Calu3 (cell line): ENCODE measurements at regions not wholly inside any gene's neighbourhood (a gene's known extent, or its start where the extent isn't known, plus 50 kb on each side); places are given as distances from the start of the nearest gene placed in this dataset.

Source experiments
- BruUV-seq: library from RNA; stranded (reverse); fragments of 400-500 nt; replicated peaks from 2 replicates; lab custom pipeline; 2021; lab: Mats Ljungman, UMichigan
- CTCF ChIA-PET: fragments of 300-600 bp; sonication (Branson Sonifier 250); formaldehyde crosslinking; loops from one replicate; lab custom pipeline; 2022; ENCODE audit warnings: antibody characterized with exemption; lab: Charles Lee
- DNase-seq: peaks from one replicate; pipeline ENCODE4 v3.0.0; 2022
- H3K27ac Mint-ChIP-seq: one replicate; pipeline ENCODE4 v1.8.0; 2022; ENCODE audit warnings: mixed read lengths; ENCODE audit not compliant: unreplicated experiment
- H3K27me3 Mint-ChIP-seq: one replicate; pipeline ENCODE4 v1.8.0; 2022; ENCODE audit warnings: mixed read lengths; ENCODE audit not compliant: unreplicated experiment
- H3K36me3 Mint-ChIP-seq: one replicate; pipeline ENCODE4 v1.8.0; 2022; ENCODE audit warnings: mild to moderate bottlenecking, moderate library complexity, mixed read lengths; ENCODE audit not compliant: insufficient read depth, unreplicated experiment
- H3K4me1 Mint-ChIP-seq: one replicate; pipeline ENCODE4 v1.8.0; 2022; ENCODE audit warnings: mild to moderate bottlenecking, low read depth, mixed read lengths; ENCODE audit not compliant: unreplicated experiment
- H3K4me3 Mint-ChIP-seq: one replicate; pipeline ENCODE4 v1.8.0; 2022; ENCODE audit warnings: mild to moderate bottlenecking, low read depth, moderate library complexity, mixed read lengths; ENCODE audit not compliant: unreplicated experiment
- H3K9me3 Mint-ChIP-seq: one replicate; pipeline ENCODE4 v1.8.0; 2022; ENCODE audit warnings: low read depth, mixed read lengths; ENCODE audit not compliant: unreplicated experiment
- intact Hi-C: fragments of 100-400 bp; cut with micrococcal nuclease; formaldehyde crosslinking; loops from one replicate; pipeline ENCODE4 v1.10.0; 2022; ENCODE audit not compliant: unreplicated experiment
- TF ChIP-seq, protein P1 (sequence below): fragments of 200-600 bp; IDR thresholded peaks from one replicate; pipeline ENCODE4 v1.8.0; 2022; ENCODE audit warnings: antibody characterized with exemption; ENCODE audit not compliant: unreplicated experiment

DNA sequence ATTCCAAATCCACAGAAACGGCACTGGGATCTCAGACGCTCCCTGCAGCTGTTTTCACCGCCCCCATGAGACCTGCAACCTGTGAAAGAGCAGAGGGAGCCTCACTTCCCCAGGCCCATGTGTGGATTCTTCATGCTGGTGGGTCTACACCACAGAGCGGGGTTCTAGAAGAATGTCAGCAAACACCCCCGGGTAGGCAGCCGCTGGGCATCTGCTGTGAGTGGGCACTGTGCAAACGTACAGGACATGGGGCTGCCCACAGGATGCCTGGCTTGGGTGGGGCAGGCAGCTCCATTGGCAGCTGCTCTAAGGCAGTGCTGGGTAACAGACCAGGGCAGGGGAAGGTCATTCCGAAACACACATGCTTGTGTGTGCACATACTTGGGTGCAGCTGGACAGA, 174.9 kb downstream of the RBFOX3 start:
- no peak overlapping the region for H3K4me3 Mint-ChIP-seq
- intact Hi-C loops = no loop called here
- no peaks in the 10 kb centered on the region for H3K4me1 Mint-ChIP-seq
- CTCF ChIA-PET = no interaction called here
- DNase-seq = no peak
- no TSS peak for BruUV-seq
- H3K9me3 Mint-ChIP-seq = no peaks in the 10 kb centered on the region
- TF ChIP-seq, protein P1, sequence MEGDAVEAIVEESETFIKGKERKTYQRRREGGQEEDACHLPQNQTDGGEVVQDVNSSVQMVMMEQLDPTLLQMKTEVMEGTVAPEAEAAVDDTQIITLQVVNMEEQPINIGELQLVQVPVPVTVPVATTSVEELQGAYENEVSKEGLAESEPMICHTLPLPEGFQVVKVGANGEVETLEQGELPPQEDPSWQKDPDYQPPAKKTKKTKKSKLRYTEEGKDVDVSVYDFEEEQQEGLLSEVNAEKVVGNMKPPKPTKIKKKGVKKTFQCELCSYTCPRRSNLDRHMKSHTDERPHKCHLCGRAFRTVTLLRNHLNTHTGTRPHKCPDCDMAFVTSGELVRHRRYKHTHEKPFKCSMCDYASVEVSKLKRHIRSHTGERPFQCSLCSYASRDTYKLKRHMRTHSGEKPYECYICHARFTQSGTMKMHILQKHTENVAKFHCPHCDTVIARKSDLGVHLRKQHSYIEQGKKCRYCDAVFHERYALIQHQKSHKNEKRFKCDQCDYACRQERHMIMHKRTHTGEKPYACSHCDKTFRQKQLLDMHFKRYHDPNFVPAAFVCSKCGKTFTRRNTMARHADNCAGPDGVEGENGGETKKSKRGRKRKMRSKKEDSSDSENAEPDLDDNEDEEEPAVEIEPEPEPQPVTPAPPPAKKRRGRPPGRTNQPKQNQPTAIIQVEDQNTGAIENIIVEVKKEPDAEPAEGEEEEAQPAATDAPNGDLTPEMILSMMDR = no peak
- H3K36me3 Mint-ChIP-seq = no peaks in the 10 kb centered on the region
- no peak overlapping the region for H3K27ac Mint-ChIP-seq
- peaks cover 100% of the 10 kb centered on the region for H3K27me3 Mint-ChIP-seq

DNA sequence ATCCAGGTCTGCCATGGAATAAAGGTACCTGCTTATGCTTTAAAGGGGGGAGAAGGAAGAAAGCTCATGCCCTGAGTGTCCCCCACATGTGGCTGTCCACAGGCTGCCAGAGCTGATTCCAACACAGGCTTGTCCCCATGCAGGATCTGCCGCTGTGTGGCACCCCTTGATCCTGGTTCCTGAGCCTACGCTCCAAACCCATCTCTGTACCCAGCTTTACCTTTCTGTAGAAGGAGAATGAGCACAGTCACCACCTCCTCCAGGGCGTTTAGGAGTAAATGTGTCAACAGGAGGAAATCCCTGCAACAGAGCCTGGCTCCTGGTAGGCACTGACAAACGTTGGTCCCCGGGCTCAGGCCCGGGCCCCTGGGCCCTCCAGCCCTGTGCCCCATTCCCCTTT, 175.6 kb downstream of the RBFOX3 start:
- no peaks in the 10 kb centered on the region for H3K36me3 Mint-ChIP-seq
- no peak for DNase-seq
- H3K27me3 Mint-ChIP-seq = peaks cover 93% of the 10 kb centered on the region
- no peak overlapping the region for H3K4me3 Mint-ChIP-seq
- H3K9me3 Mint-ChIP-seq = no peaks in the 10 kb centered on the region
- BruUV-seq = no TSS peak
- no peak overlapping the region for H3K27ac Mint-ChIP-seq
- CTCF ChIA-PET = interaction anchor here (0.6 kb wide), 1 partner anchor 1960 kb away, joined by 3 read pairs; the partner anchor contains the start of gene BAHCC1
- TF ChIP-seq, protein P1 = no peak
- no peaks in the 10 kb centered on the region for H3K4me1 Mint-ChIP-seq
- intact Hi-C loops = no loop called here

DNA sequence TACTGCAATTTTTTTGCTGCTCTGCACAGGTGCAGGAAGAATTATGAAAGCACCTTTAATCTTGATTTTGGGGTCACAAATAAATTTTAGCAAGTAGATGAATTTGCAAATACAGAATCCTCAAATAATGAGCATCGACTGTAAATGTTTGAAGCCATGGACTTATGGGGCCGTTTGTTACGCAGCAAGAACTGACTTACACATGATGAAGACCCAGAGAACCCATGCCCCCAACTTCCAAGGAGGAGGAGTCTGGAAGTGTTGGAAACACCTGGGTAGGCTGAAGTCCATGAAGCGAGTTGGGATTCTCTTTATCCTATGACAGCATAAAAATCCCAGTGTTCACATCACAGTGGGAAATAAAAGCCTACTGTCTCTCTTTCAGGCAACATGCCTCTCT, 176.6 kb downstream of the RBFOX3 start:
- Mint-ChIP-seq H3K4me1 (no peaks in the 10 kb centered on the region), H3K27me3 (peaks cover 88% of the 10 kb centered on the region), H3K4me3 (no peak overlapping the region), H3K27ac (no peak overlapping the region), H3K9me3 (no peaks in the 10 kb centered on the region), H3K36me3 (no peaks in the 10 kb centered on the region)
- intact Hi-C loops = no loop called here
- TF ChIP-seq, protein P1 = no peak
- CTCF ChIA-PET = no interaction called here
- BruUV-seq = no TSS peak
- no peak for DNase-seq

DNA sequence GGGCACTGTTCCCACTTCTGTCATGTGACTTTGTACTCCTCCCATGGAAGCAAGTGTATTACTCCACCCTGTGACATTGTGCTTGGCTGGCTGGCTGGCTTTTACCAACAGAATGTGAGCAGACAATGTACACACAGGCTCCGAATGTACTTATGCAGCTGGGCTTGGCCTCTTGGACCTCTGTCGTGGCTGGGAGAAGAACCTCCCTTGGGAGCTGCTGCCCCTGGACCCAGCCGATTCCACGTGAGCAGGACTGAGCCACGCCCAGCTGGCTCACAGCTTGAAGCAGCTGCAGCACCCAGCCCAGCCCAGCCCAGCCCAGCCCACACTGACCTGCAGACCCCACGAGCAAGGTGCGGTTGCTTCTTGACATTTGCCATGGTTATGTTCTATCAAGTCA, 177.5 kb downstream of the RBFOX3 start:
- H3K27ac Mint-ChIP-seq = no peak overlapping the region
- TF ChIP-seq, protein P1 = no peak
- H3K4me1 Mint-ChIP-seq = no peaks in the 10 kb centered on the region
- intact Hi-C loops = no loop called here
- no peak for DNase-seq
- no peaks in the 10 kb centered on the region for H3K36me3 Mint-ChIP-seq
- BruUV-seq = no TSS peak
- no peaks in the 10 kb centered on the region for H3K9me3 Mint-ChIP-seq
- CTCF ChIA-PET = interaction anchor here (0.7 kb wide), 1 partner anchor 37 kb away, joined by 3 read pairs; no protein-coding TSS in a partner anchor
- H3K4me3 Mint-ChIP-seq = no peak overlapping the region
- peaks cover 88% of the 10 kb centered on the region for H3K27me3 Mint-ChIP-seq
